HCT116 (cell line): ENCODE measurements at regions not wholly inside any gene's neighbourhood (a gene's known extent, or its start where the extent isn't known, plus 50 kb on each side); places are given as distances from the start of the nearest gene placed in this dataset.

Experiments
- ATAC-seq: fragments of 200-7000 bp; cut with Tn5 transposase; 2 replicates; pipeline ENCODE4 v1.9.1; 2020; ENCODE audit warnings: mild to moderate bottlenecking, moderate library complexity
- BruUV-seq: library from RNA; stranded (reverse); fragments of 400-500 nt; replicated peaks from 2 replicates; lab custom pipeline; 2021; lab: Mats Ljungman, UMichigan
- CTCF ChIA-PET: fragments of 300-600 bp; sonication (Branson Sonifier 250); formaldehyde crosslinking; loops from one replicate; lab custom pipeline; 2021; ENCODE audit warnings: antibody characterized with exemption; lab: Charles Lee
- POLR2A ChIA-PET: fragments of 300-600, 350-600 bp; sonication (Branson Sonifier 250); formaldehyde crosslinking; loops from one replicate; lab custom pipeline; 2021; ENCODE audit warnings: antibody characterized with exemption; lab: Charles Lee
- RAD21 ChIA-PET, 2 experiments: fragments of 300-600 bp; sonication (Branson Sonifier 250); formaldehyde crosslinking; loops; one replicate each; lab custom pipeline; 2023; ENCODE audit warnings: low total read pairs in 2 of 2; ENCODE audit not compliant: uncharacterized antibody in 2 of 2, unreplicated experiment in 2 of 2, low non-redundant PET in 1 of 2; lab: Charles Lee
- DNase-seq: peaks from one replicate; pipeline ENCODE4 v3.0.0-alpha.2; 2010; ENCODE audit warnings: low read depth, low spot score
- H2AFZ ChIP-seq: fragments of 200-600 bp; shearing (Covaris generic), sonication (generic); 2 replicates; pipeline ENCODE4 v1.6.1; 2017; ENCODE audit warnings: low read depth, mixed run types, mixed read lengths, antibody characterized with exemption, low read length; ENCODE audit not compliant: poor library complexity, severe bottlenecking
- H3K27ac ChIP-seq: 2 replicates; pipeline ENCODE4 v1.5.1; 2012; ENCODE audit warnings: low read depth, low read length
- H3K27me3 ChIP-seq: fragments of 200-600 bp; sonication (generic); 2 replicates; pipeline ENCODE4 v1.6.1; 2016; ENCODE audit warnings: mixed run types, low read length, mixed read lengths; ENCODE audit not compliant: insufficient read depth
- H3K36me3 ChIP-seq, 2 experiments: fragments of 200-500 bp in 1 of 2; fragments of 200-600 bp in 1 of 2; sonication (Bioruptor generic) in 1 of 2; sonication (generic) in 1 of 2; 2 replicates each; pipeline versions ENCODE4 v1.5.1 to v1.6.1; 2014 to 2016; ENCODE audit warnings: low read length in 2 of 2, inconsistent platforms in 1 of 2, mixed read lengths in 1 of 2, mixed run types in 1 of 2; ENCODE audit not compliant: insufficient read depth in 2 of 2, control insufficient read depth in 1 of 2
- H3K4me1 ChIP-seq, 2 experiments: fragments of 200-600 bp in 1 of 2; sonication (generic) in 1 of 2; 2 replicates each; pipeline versions ENCODE4 v1.5.1 to v1.6.1; 2012 to 2017; ENCODE audit warnings: low read length in 2 of 2, inconsistent platforms in 1 of 2, mild to moderate bottlenecking in 1 of 2, mixed read lengths in 1 of 2, mixed run types in 1 of 2, moderate library complexity in 1 of 2; ENCODE audit not compliant: insufficient read depth in 2 of 2, control insufficient read depth in 1 of 2
- H3K4me2 ChIP-seq: fragments of 200-600 bp; sonication (generic); 2 replicates; pipeline ENCODE4 v1.6.1; 2017; ENCODE audit warnings: mixed run types, low read length, mixed read lengths
- H3K4me3 ChIP-seq, 2 experiments: fragments of 200-600 bp in 1 of 2; sonication (generic) in 1 of 2; replicated peaks in 1 of 2; 2 replicates each; pipeline ENCODE4 v1.5.1; 2011 to 2016; ENCODE audit warnings: low read length in 2 of 2, control low read depth in 1 of 2, low read depth in 1 of 2, mild to moderate bottlenecking in 1 of 2, mixed read lengths in 1 of 2, mixed run types in 1 of 2
- H3K79me2 ChIP-seq: fragments of 200-600 bp; sonication (generic); 2 replicates; pipeline ENCODE4 v1.6.1; 2017; ENCODE audit warnings: mild to moderate bottlenecking, mixed run types, low read length, moderate library complexity, mixed read lengths; ENCODE audit not compliant: insufficient read depth
- H3K9ac ChIP-seq: fragments of 200-600 bp; sonication (generic); 2 replicates; pipeline ENCODE4 v1.6.1; 2016; ENCODE audit warnings: low read length, mixed read lengths
- H3K9me2 ChIP-seq: fragments of 200-600 bp; sonication (generic), shearing (Covaris generic); 2 replicates; pipeline ENCODE4 v1.6.1; 2017; ENCODE audit warnings: mixed run types, mild to moderate bottlenecking, moderate library complexity; ENCODE audit not compliant: insufficient read depth
- H3K9me3 ChIP-seq, 2 experiments: fragments of 200-500 bp in 1 of 2; fragments of 200-600 bp in 1 of 2; sonication (Bioruptor generic) in 1 of 2; sonication (generic) in 1 of 2; 2 replicates each; pipeline ENCODE4 v1.6.1; 2014 to 2017; ENCODE audit warnings: low read length in 2 of 2, mixed read lengths in 2 of 2, inconsistent platforms in 1 of 2, low read depth in 1 of 2, mild to moderate bottlenecking in 1 of 2, mixed run types in 1 of 2, moderate library complexity in 1 of 2; ENCODE audit not compliant: control insufficient read depth in 1 of 2, insufficient read depth in 1 of 2
- H4K20me1 ChIP-seq: fragments of 200-600 bp; sonication (generic), shearing (Covaris generic); 2 replicates; pipeline ENCODE4 v1.6.1; 2017; ENCODE audit warnings: mixed run types, mild to moderate bottlenecking, moderate library complexity; ENCODE audit not compliant: insufficient read depth
- ATF3 ChIP-seq: IDR thresholded peaks from 2 replicates; pipeline ENCODE4 v1.6.1; 2012
- CTCF ChIP-seq, 3 experiments: fragments of 200-600 bp in 1 of 3; sonication (generic) in 1 of 3; IDR thresholded peaks in 2 of 3; conservative IDR thresholded peaks in 1 of 3; 2 replicates each; pipeline ENCODE4 v1.5.1; 2012 to 2017; ENCODE audit warnings: low read depth in 2 of 3, low read length in 2 of 3, antibody characterized with exemption in 1 of 3, borderline replicate concordance in 1 of 3, control low read depth in 1 of 3, mild to moderate bottlenecking in 1 of 3, mixed read lengths in 1 of 3, mixed run types in 1 of 3, moderate library complexity in 1 of 3; ENCODE audit not compliant: insufficient read depth in 1 of 3
- EGR1 ChIP-seq: IDR thresholded peaks from 2 replicates; pipeline ENCODE4 v1.6.1; 2012; ENCODE audit warnings: low read depth
- JUND ChIP-seq: IDR thresholded peaks from 2 replicates; pipeline ENCODE4 v1.6.1; 2012
- MAX ChIP-seq: IDR thresholded peaks from 2 replicates; pipeline ENCODE4 v1.6.1; 2012
- POLR2A ChIP-seq: IDR thresholded peaks from 2 replicates; pipeline ENCODE4 v1.7.0; 2011; ENCODE audit warnings: borderline replicate concordance; ENCODE audit not compliant: insufficient read depth, insufficient read length; ENCODE audit errors: extremely low read depth
- POLR2AphosphoS5 ChIP-seq: IDR thresholded peaks from 2 replicates; pipeline ENCODE4 v1.6.1; 2011; ENCODE audit warnings: mild to moderate bottlenecking, low read depth, low read length, moderate library complexity
- RAD21 ChIP-seq: IDR thresholded peaks from 2 replicates; pipeline ENCODE4 v1.6.1; 2012; ENCODE audit warnings: low read depth, mild to moderate bottlenecking
- REST ChIP-seq: IDR thresholded peaks from 2 replicates; pipeline ENCODE4 v1.6.1; 2012; ENCODE audit warnings: low read depth
- SP1 ChIP-seq: IDR thresholded peaks from 2 replicates; pipeline ENCODE4 v1.6.1; 2012; ENCODE audit warnings: low read depth
- SRF ChIP-seq: IDR thresholded peaks from 2 replicates; pipeline ENCODE4 v1.6.1; 2012; ENCODE audit warnings: low read depth
- TCF7L2 ChIP-seq: IDR thresholded peaks from 2 replicates; pipeline ENCODE4 v1.7.0; 2011; ENCODE audit warnings: borderline replicate concordance, inconsistent platforms; ENCODE audit not compliant: insufficient read depth, insufficient read length; ENCODE audit errors: extremely low read depth
- ZBTB33 ChIP-seq: IDR thresholded peaks from 2 replicates; pipeline ENCODE4 v1.6.1; 2011; ENCODE audit warnings: mild to moderate bottlenecking, low read length, moderate library complexity; ENCODE audit not compliant: insufficient replicate concordance; ENCODE audit errors: extremely low read depth
- ZFX ChIP-seq: fragments of 450-650 bp; IDR thresholded peaks from 2 replicates; pipeline ENCODE4 v1.6.1; 2017
- intact Hi-C: fragments of 100-400 bp; cut with micrococcal nuclease; formaldehyde crosslinking; loops from 2 replicates; pipeline ENCODE4 v1.10.0; 2022

- TF ChIP-seq ATF3, result no peak
- TF ChIP-seq MAX, result no peak
- no peak for TF ChIP-seq ZBTB33
- TF ChIP-seq JUND, result no peak
- no peak for TF ChIP-seq CTCF (IDR thresholded peaks at IDR 0.05 in 2 of 3, conservative IDR thresholded peaks at IDR 0.05 in 1 of 3; ENCODE audit: borderline replicate concordance in 1 of 3, insufficient read depth in 1 of 3, low read depth in 2 of 3, low read length in 2 of 3)
- TF ChIP-seq POLR2AphosphoS5, result no peak
- no peak for TF ChIP-seq EGR1
These were observed 673.6 kb upstream of the PITX2 start (continued) for GRCh38 chr4:111296466-111296865.

GRCh38 chr4:111303806-111304205, 680.9 kb upstream of the PITX2 start:
- Histone ChIP-seq H3K4me3 (no peak overlapping the region), H3K27ac (no peak overlapping the region), H3K9ac (no peak overlapping the region), H2AFZ (no peak overlapping the region), H3K36me3 (no peaks in the 10 kb centered on the region), H3K79me2 (no peaks in the 10 kb centered on the region), H4K20me1 (no peaks in the 10 kb centered on the region), H3K9me3 (no peaks in the 10 kb centered on the region), H3K9me2 (no peaks in the 10 kb centered on the region), H3K4me2 (no peak overlapping the region), H3K27me3 (no peaks in the 10 kb centered on the region), H3K4me1 (no peaks in the 10 kb centered on the region)
- ChIA-PET CTCF (interaction anchor here (1.2 kb wide), 1 partner anchor 21 kb away, joined by 6 read pairs; no protein-coding TSS in a partner anchor), RAD21 (no interaction called here), POLR2A (no interaction called here)
- DNase-seq (no peak), ATAC-seq (no peak)
- intact Hi-C loops, result no loop called here
- BruUV-seq, result no TSS peak
- TF ChIP-seq POLR2A, result no peak
- no peak for TF ChIP-seq SP1
- no peak for TF ChIP-seq TCF7L2
- no peak for TF ChIP-seq POLR2AphosphoS5
- no peak for TF ChIP-seq SRF
- TF ChIP-seq ZFX, result no peak
- TF ChIP-seq REST, result no peak
- TF ChIP-seq CTCF (IDR thresholded peaks at IDR 0.05 in 2 of 3, conservative IDR thresholded peaks at IDR 0.05 in 1 of 3; ENCODE audit: borderline replicate concordance in 1 of 3, insufficient read depth in 1 of 3, low read depth in 2 of 3, low read length in 2 of 3), result no peak
- no peak for TF ChIP-seq RAD21
- no peak for TF ChIP-seq ATF3
